Gastrocnemius medialis (tissue), 4 donors: ENCODE measurements at regions not wholly inside any gene's neighbourhood (a gene's known extent, or its start where the extent isn't known, plus 50 kb on each side); places are given as distances from the start of the nearest gene placed in this dataset.

ENCODE experiments used
- CTCF ChIP-seq, 5 experiments: fragments of 450-650 bp in 3 of 5; fragments of 200-600 bp in 2 of 5; sonication (generic) in 2 of 5; IDR thresholded peaks in 4 of 5; conservative IDR thresholded peaks in 1 of 5; 1 replicate in 4 of 5; 2 replicates in 1 of 5; pipeline ENCODE4 v1.5.1; 2016 to 2019; ENCODE audit warnings: antibody characterized with exemption in 5 of 5, mild to moderate bottlenecking in 3 of 5, moderate library complexity in 3 of 5
- POLR2A ChIP-seq, 2 donors: fragments of 450-650 bp; IDR thresholded peaks; one replicate each; pipeline ENCODE4 v1.6.1; 2017; ENCODE audit warnings: antibody characterized with exemption in 2 of 2, mild to moderate bottlenecking in 2 of 2, moderate library complexity in 2 of 2

GRCh38 chr4:54574500-54574899, 83.3 kb upstream of the KIT start:
- TF ChIP-seq CTCF (IDR thresholded peaks at IDR 0.05 in 4 of 5, conservative IDR thresholded peaks at IDR 0.05 in 1 of 5) (no peak), POLR2A (IDR thresholded peaks at IDR 0.05) (no peak)
